Adrenal gland (tissue), 9 donors: ENCODE measurements at regions not wholly inside any gene's neighbourhood (a gene's known extent, or its start where the extent isn't known, plus 50 kb on each side); places are given as distances from the start of the nearest gene placed in this dataset.

Source experiments
- DNase-seq, 7 donors: peaks; one replicate each; pipeline ENCODE4 v3.0.0-alpha.2; 2019 to 2020
- H3K27ac ChIP-seq, 5 donors: fragments of 200-600 bp; sonication (generic) in 4 of 5; 1 replicate in 3 of 5; 2 replicates in 2 of 5; pipeline versions ENCODE4 v1.5.1 to v1.8.0; 2016 to 2020; ENCODE audit warnings: mild to moderate bottlenecking in 1 of 5
- H3K27me3 ChIP-seq: fragments of 200-600 bp; 2 replicates; pipeline ENCODE4 v1.8.0; 2021
- H3K36me3 ChIP-seq, 2 donors: fragments of 200-600 bp; replicated peaks in 1 of 2; 1 replicate in 1 of 2; 2 replicates in 1 of 2; pipeline versions ENCODE4 v1.5.1 to v1.8.0; 2018 to 2022
- H3K4me1 ChIP-seq, 2 donors: fragments of 200-600 bp; replicated peaks in 1 of 2; 1 replicate in 1 of 2; 2 replicates in 1 of 2; pipeline versions ENCODE4 v1.5.1 to v1.8.0; 2018 to 2021
- H3K4me3 ChIP-seq, 4 donors: fragments of 200-600 bp; sonication (generic) in 3 of 4; one replicate each; pipeline ENCODE4 v1.5.1; 2016 to 2018
- H3K9me3 ChIP-seq, 3 donors: fragments of 200-600 bp; sonication (generic) in 1 of 3; replicated peaks in 1 of 3; 1 replicate in 2 of 3; 2 replicates in 1 of 3; pipeline versions ENCODE4 v1.5.1 to v1.8.0; 2016 to 2021
- CTCF ChIP-seq, 6 experiments: fragments of 450-650 bp in 4 of 6; fragments of 200-600 bp in 2 of 6; sonication (generic) in 1 of 6; IDR thresholded peaks; 1 replicate in 5 of 6; 2 replicates in 1 of 6; pipeline versions ENCODE4 v1.5.1 to v1.8.0; 2016 to 2021; ENCODE audit warnings: antibody characterized with exemption in 6 of 6, mild to moderate bottlenecking in 2 of 6, moderate library complexity in 1 of 6
- POLR2A ChIP-seq, 2 donors: fragments of 450-650 bp; IDR thresholded peaks; one replicate each; pipeline ENCODE4 v1.6.1; 2017; ENCODE audit warnings: antibody characterized with exemption in 2 of 2, mild to moderate bottlenecking in 2 of 2, moderate library complexity in 1 of 2
- WGBS, 4 donors: extraction: QIAGEN DNeasy Blood & Tissue Kit in 2 of 4; methylation state at CpG; one replicate each; pipeline versions ENCODE4 v1.1.5 to v1.1.7; 2013 to 2017; 5-methylcytosine and 5-hydroxymethylcytosine counted together
- intact Hi-C, 2 donors: fragments of 100-400 bp; cut with DNase I; formaldehyde crosslinking; loops; one replicate each; pipeline versions ENCODE4 v1.14.1 to v1.15.0; 2022 to 2023
- donor health status: healthy with polysubstance abuse.
- donor health status: Bipolar disorder and iron deficiency.
- donor health status: DM: yes; HTN: yes; CAD: no.
- donor health status: DM: no; HTN: no; CAD: no.
- donor health status: DM: no; HTN: no; CAD: no.

- no peak overlapping the region for H3K27ac ChIP-seq
- intact Hi-C loops: no loop called here
- TF ChIP-seq CTCF (IDR thresholded peaks at IDR 0.05) (no peak), POLR2A (IDR thresholded peaks at IDR 0.05) (no peak)
Measured at GRCh38 chr13:89966524-89966923, 1381.0 kb upstream of the MIR17HG start.

GRCh38 chr13:89967701-89968100 lies 1379.8 kb upstream of the MIR17HG start:
- intact Hi-C loops: no loop called here
- 70 to 85% (median 75%) methylated on average over 2 of the region's 2 CpGs for WGBS, 4 donors
- TF ChIP-seq CTCF (IDR thresholded peaks at IDR 0.05) (no peak), POLR2A (IDR thresholded peaks at IDR 0.05) (no peak)
- Histone ChIP-seq H3K36me3 (no peaks in the 10 kb centered on the region), H3K27ac (no peak overlapping the region), H3K4me1 (no peaks in the 10 kb centered on the region), H3K4me3 (no peak overlapping the region), H3K9me3 (no peaks in the 10 kb centered on the region), H3K27me3 (no peaks in the 10 kb centered on the region)
- no peak for DNase-seq

More at GRCh38 chr13:89966524-89966923, 1381.0 kb upstream of the MIR17HG start:
- whole genome bisulfite sequencing, 4 donors: 64 to 80% (median 77%) methylated on average over 5 of the region's 5 CpGs
- no peak overlapping the region for H3K4me3 ChIP-seq
- no peak for DNase-seq
- no peaks in the 10 kb centered on the region for H3K4me1 ChIP-seq
- H3K36me3 ChIP-seq: no peaks in the 10 kb centered on the region
- no peaks in the 10 kb centered on the region for H3K9me3 ChIP-seq
- no peaks in the 10 kb centered on the region for H3K27me3 ChIP-seq

GRCh38 chr13:89968470-89968869 lies 1379.0 kb upstream of the MIR17HG start:
- DNase-seq: no peak
- WGBS, 4 donors: 24 to 34% (median 30%) methylated on average over 2 of the region's 2 CpGs
- H3K9me3 ChIP-seq: no peaks in the 10 kb centered on the region
- no peaks in the 10 kb centered on the region for H3K27me3 ChIP-seq
- H3K36me3 ChIP-seq: no peaks in the 10 kb centered on the region
- no peak overlapping the region for H3K27ac ChIP-seq
- H3K4me1 ChIP-seq: no peaks in the 10 kb centered on the region
- no peak overlapping the region for H3K4me3 ChIP-seq
- TF ChIP-seq CTCF (IDR thresholded peaks at IDR 0.05) (no peak), POLR2A (IDR thresholded peaks at IDR 0.05) (no peak)
- intact Hi-C loops: no loop called here

- Histone ChIP-seq H3K9me3 (no peaks in the 10 kb centered on the region), H3K4me3 (no peak overlapping the region), H3K27me3 (no peaks in the 10 kb centered on the region), H3K36me3 (no peaks in the 10 kb centered on the region), H3K4me1 (no peaks in the 10 kb centered on the region), H3K27ac (no peak overlapping the region)
- TF ChIP-seq POLR2A (IDR thresholded peaks at IDR 0.05) (no peak), CTCF (IDR thresholded peaks at IDR 0.05) (no peak)
- no peak for DNase-seq
- WGBS, 4 donors: 53 to 73% (median 61%) methylated on average over 1 of the region's 1 CpG
- intact Hi-C loops: no loop called here
Measured at GRCh38 chr13:89970353-89970709, 1377.2 kb upstream of the MIR17HG start.
